Thoracic aorta (tissue), 2 donors: ENCODE measurements at regions not wholly inside any gene's neighbourhood (a gene's known extent, or its start where the extent isn't known, plus 50 kb on each side); places are given as distances from the start of the nearest gene placed in this dataset.

Source experiments
- ATAC-seq: fragments of 150-250 bp; one replicate; pipeline ENCODE4 v1.8.0; 2017; ENCODE audit warnings: low read depth; ENCODE audit not compliant: insufficient number of reproducible peaks, low FRiP score
- DNase-seq: peaks from one replicate; pipeline ENCODE4 v3.0.0-alpha.2; 2020; ENCODE audit warnings: low spot score
- H3K27ac ChIP-seq, 2 donors: fragments of 200-600 bp; sonication (generic); 1 replicate in 1 of 2; 2 replicates in 1 of 2; pipeline ENCODE4 v1.5.1; 2016; ENCODE audit warnings: mild to moderate bottlenecking in 2 of 2, moderate library complexity in 2 of 2
- H3K27me3 ChIP-seq: fragments of 200-600 bp; sonication (generic); replicated peaks from 2 replicates; pipeline ENCODE4 v1.6.0; 2016; ENCODE audit warnings: mild to moderate bottlenecking; ENCODE audit not compliant: insufficient read depth
- H3K36me3 ChIP-seq: fragments of 200-600 bp; sonication (generic); one replicate; pipeline ENCODE4 v1.5.1; 2016
- H3K4me1 ChIP-seq, 2 donors: fragments of 200-600 bp; sonication (generic); 1 replicate in 1 of 2; 2 replicates in 1 of 2; pipeline versions ENCODE4 v1.5.1 to v1.6.0; 2016; ENCODE audit warnings: low read depth in 2 of 2, mild to moderate bottlenecking in 1 of 2; ENCODE audit not compliant: control insufficient read depth in 1 of 2
- H3K4me3 ChIP-seq: fragments of 200-600 bp; sonication (generic); 2 replicates; pipeline ENCODE4 v1.5.1; 2016; ENCODE audit warnings: mild to moderate bottlenecking
- H3K9me3 ChIP-seq: fragments of 200-600 bp; sonication (generic); 2 replicates; pipeline ENCODE4 v1.5.1; 2016
- TF ChIP-seq, protein P1 (sequence below): fragments of 200-600 bp; sonication (generic); IDR thresholded peaks from one replicate; pipeline ENCODE4 v1.5.1; 2019; ENCODE audit warnings: antibody characterized with exemption

- H3K27ac ChIP-seq, result no peak overlapping the region
- no peaks in the 10 kb centered on the region for H3K36me3 ChIP-seq
- H3K27me3 ChIP-seq, result no peaks in the 10 kb centered on the region
- H3K9me3 ChIP-seq, result no peaks in the 10 kb centered on the region
- ATAC-seq (no peak), DNase-seq (no peak)
- TF ChIP-seq, protein P1, sequence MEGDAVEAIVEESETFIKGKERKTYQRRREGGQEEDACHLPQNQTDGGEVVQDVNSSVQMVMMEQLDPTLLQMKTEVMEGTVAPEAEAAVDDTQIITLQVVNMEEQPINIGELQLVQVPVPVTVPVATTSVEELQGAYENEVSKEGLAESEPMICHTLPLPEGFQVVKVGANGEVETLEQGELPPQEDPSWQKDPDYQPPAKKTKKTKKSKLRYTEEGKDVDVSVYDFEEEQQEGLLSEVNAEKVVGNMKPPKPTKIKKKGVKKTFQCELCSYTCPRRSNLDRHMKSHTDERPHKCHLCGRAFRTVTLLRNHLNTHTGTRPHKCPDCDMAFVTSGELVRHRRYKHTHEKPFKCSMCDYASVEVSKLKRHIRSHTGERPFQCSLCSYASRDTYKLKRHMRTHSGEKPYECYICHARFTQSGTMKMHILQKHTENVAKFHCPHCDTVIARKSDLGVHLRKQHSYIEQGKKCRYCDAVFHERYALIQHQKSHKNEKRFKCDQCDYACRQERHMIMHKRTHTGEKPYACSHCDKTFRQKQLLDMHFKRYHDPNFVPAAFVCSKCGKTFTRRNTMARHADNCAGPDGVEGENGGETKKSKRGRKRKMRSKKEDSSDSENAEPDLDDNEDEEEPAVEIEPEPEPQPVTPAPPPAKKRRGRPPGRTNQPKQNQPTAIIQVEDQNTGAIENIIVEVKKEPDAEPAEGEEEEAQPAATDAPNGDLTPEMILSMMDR, result no peak
- H3K4me3 ChIP-seq, result no peak overlapping the region
- H3K4me1 ChIP-seq, result peaks cover 22 to 36% of the 10 kb centered on the region in 2 donors
Observed at GRCh38 chr22:27215871-27216270, 558.5 kb downstream of the MIAT start.

- DNase-seq (no peak), ATAC-seq (no peak)
- no peaks in the 10 kb centered on the region for H3K9me3 ChIP-seq
Observed at GRCh38 chr22:27216444-27216843, 559.1 kb downstream of the MIAT start.

GRCh38 chr22:27217154-27217553 lies 559.8 kb downstream of the MIAT start:
- no peaks in the 10 kb centered on the region for H3K9me3 ChIP-seq
- ATAC-seq (no peak), DNase-seq (no peak)
- H3K27ac ChIP-seq, result no peak overlapping the region
- peaks cover 22 to 29% of the 10 kb centered on the region in 2 donors for H3K4me1 ChIP-seq
- TF ChIP-seq, protein P1, result no peak
- H3K36me3 ChIP-seq, result no peaks in the 10 kb centered on the region
- no peaks in the 10 kb centered on the region for H3K27me3 ChIP-seq
- no peak overlapping the region for H3K4me3 ChIP-seq

More at GRCh38 chr22:27216444-27216843, 559.1 kb downstream of the MIAT start:
- peaks cover 22 to 36% of the 10 kb centered on the region in 2 donors for H3K4me1 ChIP-seq
- H3K27me3 ChIP-seq, result no peaks in the 10 kb centered on the region
- no peak overlapping the region for H3K4me3 ChIP-seq
- no peaks in the 10 kb centered on the region for H3K36me3 ChIP-seq
- TF ChIP-seq, protein P1, result no peak
- no peak overlapping the region for H3K27ac ChIP-seq

GRCh38 chr22:27218012-27218920 lies 560.9 kb downstream of the MIAT start:
- Histone ChIP-seq H3K36me3 (no peaks in the 10 kb centered on the region), H3K4me1 (peaks cover 15 to 19% of the 10 kb centered on the region in 2 donors), H3K4me3 (no peak overlapping the region), H3K9me3 (no peaks in the 10 kb centered on the region), H3K27ac (no peak overlapping the region), H3K27me3 (no peaks in the 10 kb centered on the region)
- TF ChIP-seq, protein P1, result no peak
- no peak for DNase-seq
- ATAC-seq, result no peak

DNA sequence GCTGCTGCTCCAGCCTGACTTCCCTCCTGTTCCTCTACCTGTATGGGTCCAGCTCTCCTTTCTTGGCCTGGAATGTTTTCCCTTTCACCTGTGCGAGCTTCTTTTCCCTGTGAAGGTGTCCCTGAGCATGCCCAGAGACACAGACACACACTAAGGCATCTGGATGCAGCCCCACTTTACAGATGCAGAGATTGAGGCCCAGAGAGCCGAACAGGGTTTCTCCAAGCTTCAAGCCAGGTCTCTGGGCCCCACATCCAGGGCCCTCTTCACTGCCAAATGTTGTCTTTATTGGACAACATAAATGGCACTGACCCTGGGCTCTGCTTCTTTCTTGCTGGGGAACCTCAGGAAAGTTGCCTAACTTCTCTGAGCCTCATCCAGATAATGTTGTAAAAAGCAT lies 561.6 kb downstream of the MIAT start:
- ATAC-seq (no peak), DNase-seq (no peak)
- Histone ChIP-seq H3K4me1 (peaks cover 8 to 14% of the 10 kb centered on the region in 2 donors), H3K4me3 (no peak overlapping the region), H3K27ac (no peak overlapping the region), H3K27me3 (no peaks in the 10 kb centered on the region), H3K9me3 (no peaks in the 10 kb centered on the region), H3K36me3 (no peaks in the 10 kb centered on the region)
- TF ChIP-seq, protein P1, result no peak
